Kidney (tissue), 13 donors: ENCODE measurements at regions not wholly inside any gene's neighbourhood (a gene's known extent, or its start where the extent isn't known, plus 50 kb on each side); places are given as distances from the start of the nearest gene placed in this dataset.

Experiments
- DNase-seq, 5 donors: peaks; one replicate each; pipeline ENCODE4 v3.0.0-alpha.2; 2013 to 2020
- FAIRE-seq: peaks from 2 replicates; lab custom pipeline; 2012; peaks lifted over from hg19 to GRCh38; lab: Jason Lieb, UNC
- H3K27ac ChIP-seq, 2 donors: one replicate each; pipeline ENCODE4 v1.7.0; 2013; ENCODE audit warnings: low read depth in 2 of 2, low read length in 2 of 2, inconsistent platforms in 1 of 2
- H3K27me3 ChIP-seq: one replicate; pipeline ENCODE4 v1.7.1; 2013; ENCODE audit warnings: low read length, inconsistent platforms; ENCODE audit not compliant: control insufficient read depth, insufficient read depth
- H3K36me3 ChIP-seq, 3 donors: one replicate each; pipeline versions ENCODE4 v1.7.0 to v1.7.1; 2013; ENCODE audit warnings: low read length in 3 of 3, control low read depth in 1 of 3, inconsistent platforms in 1 of 3; ENCODE audit not compliant: insufficient read depth in 3 of 3, control insufficient read depth in 2 of 3
- H3K4me1 ChIP-seq, 3 donors: one replicate each; pipeline versions ENCODE4 v1.7.0 to v1.7.1; 2013; ENCODE audit warnings: low read length in 3 of 3, inconsistent platforms in 1 of 3, low read depth in 1 of 3; ENCODE audit not compliant: control insufficient read depth in 2 of 3, insufficient read depth in 2 of 3
- H3K4me3 ChIP-seq, 3 donors: one replicate each; pipeline versions ENCODE4 v1.7.0 to v1.8.1; 2013; ENCODE audit warnings: low read length in 3 of 3, control low read depth in 1 of 3, inconsistent platforms in 1 of 3
- H3K9ac ChIP-seq, 3 donors: one replicate each; pipeline versions ENCODE4 v1.7.0 to v1.7.1; 2013; ENCODE audit warnings: low read length in 3 of 3, control low read depth in 1 of 3, inconsistent platforms in 1 of 3
- H3K9me3 ChIP-seq, 3 donors: one replicate each; pipeline versions ENCODE4 v1.7.0 to v1.7.1; 2013; ENCODE audit warnings: low read length in 3 of 3, control low read depth in 1 of 3, inconsistent platforms in 1 of 3; ENCODE audit not compliant: control insufficient read depth in 2 of 3, insufficient read depth in 1 of 3
- CTCF ChIP-seq: IDR thresholded peaks from 3 replicates; pipeline ENCODE4 v1.5.1; 2012; ENCODE audit warnings: mild to moderate bottlenecking, moderate library complexity, borderline replicate concordance; ENCODE audit not compliant: insufficient read depth; ENCODE audit errors: extremely low read depth
- intact Hi-C: fragments of 100-400 bp; cut with DNase I; formaldehyde crosslinking; loops from one replicate; pipeline ENCODE4 v1.11.1; 2022
- donor health status: control.
- donor health status: control.
- donor health status: control.
- donor health status: control.
- donor health status: control.
- donor health status: DM: yes; HTN: yes; CAD: no.
- donor health status: Normal renal cell carcinoma (clear cell type).

GRCh38 chr15:39106950-39107349 is 473.9 kb upstream of the THBS1 start:
- H3K36me3 ChIP-seq: no peaks in the 10 kb centered on the region
- intact Hi-C loops: no loop called here
- H3K4me1 ChIP-seq: no peaks in the 10 kb centered on the region
- H3K27me3 ChIP-seq: no peaks in the 10 kb centered on the region
- no peak overlapping the region for H3K4me3 ChIP-seq
- no peak overlapping the region for H3K9ac ChIP-seq
- TF ChIP-seq CTCF: no peak
- FAIRE-seq (no peak), DNase-seq (no peak)
- no peak overlapping the region for H3K27ac ChIP-seq
- no peaks in the 10 kb centered on the region for H3K9me3 ChIP-seq

GRCh38 chr15:39108021-39108420 is 472.9 kb upstream of the THBS1 start:
- Histone ChIP-seq H3K9ac (no peak overlapping the region), H3K4me1 (no peaks in the 10 kb centered on the region), H3K36me3 (no peaks in the 10 kb centered on the region), H3K27me3 (no peaks in the 10 kb centered on the region), H3K27ac (no peak overlapping the region), H3K4me3 (no peak overlapping the region), H3K9me3 (no peaks in the 10 kb centered on the region)
- no peak for TF ChIP-seq CTCF
- DNase-seq (no peak), FAIRE-seq (no peak)
- intact Hi-C loops: no loop called here

GRCh38 chr15:39110336-39110735 is 470.5 kb upstream of the THBS1 start:
- no peak for TF ChIP-seq CTCF

GRCh38 chr15:39110746-39111145 is 470.1 kb upstream of the THBS1 start:
- DNase-seq (no peak), FAIRE-seq (no peak)
- Histone ChIP-seq H3K9me3 (peaks cover 0 to 5% (median 0%) of the 10 kb centered on the region in 3 donors), H3K4me1 (no peaks in the 10 kb centered on the region), H3K27me3 (no peaks in the 10 kb centered on the region), H3K9ac (no peak overlapping the region), H3K27ac (no peak overlapping the region), H3K36me3 (no peaks in the 10 kb centered on the region), H3K4me3 (no peak overlapping the region)
- TF ChIP-seq CTCF: no peak
- intact Hi-C loops: no loop called here

More at GRCh38 chr15:39110336-39110735, 470.5 kb upstream of the THBS1 start:
- Histone ChIP-seq H3K4me1 (no peaks in the 10 kb centered on the region), H3K4me3 (no peak overlapping the region), H3K36me3 (no peaks in the 10 kb centered on the region), H3K9ac (no peak overlapping the region), H3K9me3 (peaks cover 0 to 5% (median 0%) of the 10 kb centered on the region in 3 donors), H3K27me3 (no peaks in the 10 kb centered on the region), H3K27ac (no peak overlapping the region)
- DNase-seq (no peak), FAIRE-seq (no peak)
- intact Hi-C loops: no loop called here
